PC-3 (cell line): ENCODE measurements at regions not wholly inside any gene's neighbourhood (a gene's known extent, or its start where the extent isn't known, plus 50 kb on each side); places are given as distances from the start of the nearest gene placed in this dataset.

Source experiments
- ATAC-seq: fragments of 200-7000 bp; cut with Tn5 transposase; 2 replicates; pipeline ENCODE4 v1.9.1; 2020; ENCODE audit warnings: mild to moderate bottlenecking, moderate library complexity
- BruUV-seq: library from RNA; stranded (reverse); fragments of 400-500 nt; replicated peaks from 2 replicates; lab custom pipeline; 2021; lab: Mats Ljungman, UMichigan
- CTCF ChIA-PET: fragments of 300-600 bp; sonication (Branson Sonifier 250); formaldehyde crosslinking; loops from one replicate; lab custom pipeline; 2022; ENCODE audit warnings: antibody characterized with exemption; lab: Charles Lee
- POLR2A ChIA-PET: fragments of 300-600 bp; sonication (Branson Sonifier 250); formaldehyde crosslinking; loops from one replicate; lab custom pipeline; 2022; ENCODE audit warnings: antibody characterized with exemption; ENCODE audit not compliant: unreplicated experiment; lab: Charles Lee
- DNase-seq: peaks from one replicate; pipeline ENCODE4 v3.0.0-alpha.2; 2015
- H2AFZ ChIP-seq: fragments of 300-600 bp; sonication (generic); 2 replicates; pipeline ENCODE4 v1.6.0; 2016; ENCODE audit warnings: antibody characterized with exemption, low read length
- H3F3A ChIP-seq: fragments of 300-600 bp; sonication (generic); one replicate; pipeline ENCODE4 v1.6.0; 2017; ENCODE audit warnings: antibody characterized with exemption, low read length, control low read depth, mild to moderate bottlenecking; ENCODE audit not compliant: unreplicated experiment
- H3K27ac ChIP-seq: fragments of 300-600 bp; sonication (generic); 2 replicates; pipeline ENCODE4 v1.5.1; 2016; ENCODE audit warnings: mild to moderate bottlenecking, low read length
- H3K27me3 ChIP-seq: fragments of 300-600 bp; sonication (generic); 2 replicates; pipeline ENCODE4 v1.6.1; 2016; ENCODE audit warnings: low read length, mixed read lengths
- H3K36me3 ChIP-seq: fragments of 300-600 bp; sonication (generic); 2 replicates; pipeline ENCODE4 v1.6.1; 2016; ENCODE audit warnings: low read depth, mixed run types, low read length, mixed read lengths
- H3K4me1 ChIP-seq: fragments of 300-600 bp; sonication (generic); 2 replicates; pipeline ENCODE4 v1.5.1; 2016; ENCODE audit warnings: low read length; ENCODE audit not compliant: insufficient read depth
- H3K4me2 ChIP-seq: fragments of 300-600 bp; sonication (generic); 2 replicates; pipeline ENCODE4 v1.6.0; 2016; ENCODE audit warnings: low read length
- H3K4me3 ChIP-seq: fragments of 300-600 bp; sonication (generic); 2 replicates; pipeline ENCODE4 v1.5.1; 2016; ENCODE audit warnings: mild to moderate bottlenecking, low read length, mixed read lengths
- H3K79me2 ChIP-seq: fragments of 300-600 bp; sonication (generic); 2 replicates; pipeline ENCODE4 v1.6.1; 2017; ENCODE audit warnings: low read length, mixed read lengths
- H3K9ac ChIP-seq: fragments of 300-600 bp; sonication (generic); 2 replicates; pipeline ENCODE4 v1.6.0; 2016; ENCODE audit warnings: mild to moderate bottlenecking, low read length
- H3K9me2 ChIP-seq: fragments of 300-600 bp; sonication (generic); replicated peaks from 2 replicates; pipeline ENCODE4 v1.6.1; 2016; ENCODE audit warnings: mixed run types, low read length, mixed read lengths
- H3K9me3 ChIP-seq: fragments of 300-600 bp; sonication (generic); 2 replicates; pipeline ENCODE4 v1.6.1; 2016; ENCODE audit warnings: low read length, mixed read lengths
- H4K20me1 ChIP-seq: fragments of 300-600 bp; sonication (generic); 2 replicates; pipeline ENCODE4 v1.6.1; 2016; ENCODE audit warnings: low read length, mixed read lengths
- EZH2 ChIP-seq: fragments of 300-600 bp; sonication (generic); IDR thresholded peaks from one replicate; pipeline ENCODE4 v1.6.1; 2017; ENCODE audit warnings: antibody characterized with exemption, mild to moderate bottlenecking, low read length; ENCODE audit not compliant: unreplicated experiment
- EZH2phosphoT487 ChIP-seq: fragments of 300-600 bp; sonication (generic); IDR thresholded peaks from 2 replicates; pipeline ENCODE4 v1.6.1; 2018; ENCODE audit warnings: mild to moderate bottlenecking, antibody characterized with exemption, low read length, borderline replicate concordance
- intact Hi-C: fragments of 100-400 bp; cut with micrococcal nuclease; formaldehyde crosslinking; loops from 2 replicates; pipeline ENCODE4 v1.9.0; 2023
- TF ChIP-seq, protein P1 (sequence below): fragments of 300-600 bp; sonication (generic); conservative IDR thresholded peaks from 2 replicates; pipeline ENCODE4 v1.5.1; 2017; ENCODE audit warnings: antibody characterized with exemption, low read depth, mild to moderate bottlenecking, low read length

- H3K9me3 ChIP-seq, result no peaks in the 10 kb centered on the region
- no peaks in the 10 kb centered on the region for H3K4me1 ChIP-seq
- H3K4me3 ChIP-seq, result no peak overlapping the region
- no peak overlapping the region for H2AFZ ChIP-seq
- no peaks in the 10 kb centered on the region for H3F3A ChIP-seq
- no TSS peak for BruUV-seq
- H3K9me2 ChIP-seq, result no peaks in the 10 kb centered on the region
- CTCF ChIA-PET, result no interaction called here
- no peak for TF ChIP-seq EZH2phosphoT487
- TF ChIP-seq, protein P1, sequence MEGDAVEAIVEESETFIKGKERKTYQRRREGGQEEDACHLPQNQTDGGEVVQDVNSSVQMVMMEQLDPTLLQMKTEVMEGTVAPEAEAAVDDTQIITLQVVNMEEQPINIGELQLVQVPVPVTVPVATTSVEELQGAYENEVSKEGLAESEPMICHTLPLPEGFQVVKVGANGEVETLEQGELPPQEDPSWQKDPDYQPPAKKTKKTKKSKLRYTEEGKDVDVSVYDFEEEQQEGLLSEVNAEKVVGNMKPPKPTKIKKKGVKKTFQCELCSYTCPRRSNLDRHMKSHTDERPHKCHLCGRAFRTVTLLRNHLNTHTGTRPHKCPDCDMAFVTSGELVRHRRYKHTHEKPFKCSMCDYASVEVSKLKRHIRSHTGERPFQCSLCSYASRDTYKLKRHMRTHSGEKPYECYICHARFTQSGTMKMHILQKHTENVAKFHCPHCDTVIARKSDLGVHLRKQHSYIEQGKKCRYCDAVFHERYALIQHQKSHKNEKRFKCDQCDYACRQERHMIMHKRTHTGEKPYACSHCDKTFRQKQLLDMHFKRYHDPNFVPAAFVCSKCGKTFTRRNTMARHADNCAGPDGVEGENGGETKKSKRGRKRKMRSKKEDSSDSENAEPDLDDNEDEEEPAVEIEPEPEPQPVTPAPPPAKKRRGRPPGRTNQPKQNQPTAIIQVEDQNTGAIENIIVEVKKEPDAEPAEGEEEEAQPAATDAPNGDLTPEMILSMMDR, result no peak
- TF ChIP-seq EZH2, result no peak
- DNase-seq (no peak), ATAC-seq (no peak)
- peak overlapping the region; percentile 28; the same call in 1 of the 2 replicates for H3K4me2 ChIP-seq
- H3K27ac ChIP-seq, result no peak overlapping the region
- no peaks in the 10 kb centered on the region for H3K79me2 ChIP-seq
- intact Hi-C loops, result no loop called here
- no peak overlapping the region for H3K9ac ChIP-seq
- POLR2A ChIA-PET, result no interaction called here
- no peaks in the 10 kb centered on the region for H3K36me3 ChIP-seq
- no peaks in the 10 kb centered on the region for H3K27me3 ChIP-seq
- H4K20me1 ChIP-seq, result no peaks in the 10 kb centered on the region
Measured at GRCh38 chr7:113256883-113257531, 138.7 kb upstream of the SMIM30 start.

DNA sequence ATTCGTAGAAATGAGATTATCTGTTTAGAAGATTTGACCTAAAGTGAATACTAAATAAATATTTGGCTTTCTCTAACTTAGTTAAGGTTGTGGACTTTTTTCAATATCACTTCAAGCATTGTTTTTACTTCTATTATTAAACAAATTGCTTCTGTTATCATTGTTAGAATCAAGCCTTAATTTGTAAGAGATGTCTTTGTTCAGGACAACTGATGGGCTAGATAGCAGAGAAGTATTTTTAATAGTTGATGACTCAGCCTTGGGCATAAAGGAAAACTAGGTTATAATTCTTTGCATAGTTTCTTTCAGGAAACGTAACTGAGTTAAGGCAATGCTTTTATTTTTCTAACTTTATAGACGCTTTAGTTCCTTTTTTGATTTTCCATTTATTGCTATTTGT is 128.8 kb upstream of the SMIM30 start:
- Histone ChIP-seq H3K4me2 (no peak overlapping the region), H3K4me1 (no peaks in the 10 kb centered on the region), H3K9me2 (no peaks in the 10 kb centered on the region), H3K9ac (no peak overlapping the region), H3K27me3 (no peaks in the 10 kb centered on the region), H2AFZ (no peak overlapping the region), H3K79me2 (no peaks in the 10 kb centered on the region), H3K4me3 (no peak overlapping the region), H3K9me3 (no peaks in the 10 kb centered on the region), H3K36me3 (no peaks in the 10 kb centered on the region), H3F3A (no peaks in the 10 kb centered on the region), H4K20me1 (no peaks in the 10 kb centered on the region), H3K27ac (no peak overlapping the region)
- TF ChIP-seq EZH2phosphoT487 (no peak), EZH2 (no peak)
- TF ChIP-seq, protein P1, result no peak
- CTCF ChIA-PET, result no interaction called here
- POLR2A ChIA-PET, result no interaction called here
- 0 out of 2 replicates have a peak, but pooled peaks have one; percentile 31 for ATAC-seq
- intact Hi-C loops, result no loop called here
- DNase-seq, result peak; percentile 17
- no TSS peak for BruUV-seq

GRCh38 chr7:113246738-113247137 is 128.4 kb upstream of the SMIM30 start:
- Histone ChIP-seq H3F3A (no peaks in the 10 kb centered on the region), H3K9me2 (no peaks in the 10 kb centered on the region), H3K36me3 (no peaks in the 10 kb centered on the region), H3K79me2 (no peaks in the 10 kb centered on the region), H3K4me3 (no peak overlapping the region), H3K9me3 (no peaks in the 10 kb centered on the region), H3K27me3 (no peaks in the 10 kb centered on the region), H4K20me1 (no peaks in the 10 kb centered on the region), H3K4me1 (no peaks in the 10 kb centered on the region), H3K9ac (no peak overlapping the region), H3K4me2 (no peak overlapping the region), H3K27ac (no peak overlapping the region), H2AFZ (no peak overlapping the region)
- ChIA-PET CTCF (no interaction called here), POLR2A (no interaction called here)
- DNase-seq (no peak), ATAC-seq (no peak)
- TF ChIP-seq, protein P1, result no peak
- no peak for TF ChIP-seq EZH2phosphoT487
- TF ChIP-seq EZH2, result no peak
- no TSS peak for BruUV-seq
- intact Hi-C loops, result no loop called here
